ENCODE measurements at regions not wholly inside any gene's neighbourhood (a gene's known extent, or its start where the extent isn't known, plus 50 kb on each side); places are given as distances from the start of the nearest gene placed in this dataset.

- TF ChIP-seq EGR1 (IDR thresholded peaks at IDR 0.05; ENCODE audit: low read depth in 2 of 2) (no peak), REST (IDR thresholded peaks at IDR 0.05) (no peak), CTCF (IDR thresholded peaks at IDR 0.05; ENCODE audit: low read depth, low read length, missing input control) (no peak), MAX (IDR thresholded peaks at IDR 0.05) (no peak), RAD21 (IDR thresholded peaks at IDR 0.05) (no peak)
Observed at GRCh38 chr14:61877035-61877390, 114.8 kb downstream of the SNAPC1 start.
